ENCODE measurements at regions not wholly inside any gene's neighbourhood (a gene's known extent, or its start where the extent isn't known, plus 50 kb on each side); places are given as distances from the start of the nearest gene placed in this dataset.

- TF ChIP-seq CTCF (conservative IDR thresholded peaks at IDR 0.05; ENCODE audit: low read length) (no peak), EZH2phosphoT487 (IDR thresholded peaks at IDR 0.05; ENCODE audit: borderline replicate concordance, low read depth, low read length) (no peak)
- Histone ChIP-seq H3K27ac (ENCODE audit: low read depth, low read length, poor library complexity, severe bottlenecking) (no peak overlapping the region), H3K9me3 (ENCODE audit: low read length) (no peaks in the 10 kb centered on the region), H2AFZ (ENCODE audit: low read length) (no peak overlapping the region), H3K4me3 (ENCODE audit: low read depth, low read length, poor library complexity, severe bottlenecking) (no peak overlapping the region), H3K79me2 (ENCODE audit: insufficient read depth, low read depth, low read length) (no peaks in the 10 kb centered on the region), H3K9me2 (ENCODE audit: insufficient read depth, low read length) (no peaks in the 10 kb centered on the region), H3K4me2 (ENCODE audit: low read length) (no peak overlapping the region), H3K36me3 (ENCODE audit: insufficient read depth, low read length) (no peaks in the 10 kb centered on the region), H4K20me1 (ENCODE audit: insufficient read depth, low read length) (no peaks in the 10 kb centered on the region), H3K4me1 (ENCODE audit: insufficient read depth, low read length, poor library complexity, severe bottlenecking) (no peaks in the 10 kb centered on the region)
- intact Hi-C loops (cut with micrococcal nuclease; ENCODE audit: unreplicated experiment): no loop called here
- ChIA-PET POLR2A (no interaction called here), CTCF (ENCODE audit: unreplicated experiment) (no interaction called here)
- no peak for DNase-seq (ENCODE audit: low spot score)
- no TSS peak for BruUV-seq (replicated peaks)
Observed at GRCh38 chr2:41123341-41123740, 671.5 kb upstream of the SLC8A1 start.

- intact Hi-C loops (cut with micrococcal nuclease; ENCODE audit: unreplicated experiment): no loop called here
- POLR2A ChIA-PET: no interaction called here
- no TSS peak for BruUV-seq (replicated peaks)
Observed at GRCh38 chr2:41127351-41127750, 675.5 kb upstream of the SLC8A1 start.

GRCh38 chr2:41129988-41130387 is 678.1 kb upstream of the SLC8A1 start:
- Histone ChIP-seq H3K4me3 (ENCODE audit: low read depth, low read length, poor library complexity, severe bottlenecking) (no peak overlapping the region), H3K27ac (ENCODE audit: low read depth, low read length, poor library complexity, severe bottlenecking) (no peak overlapping the region), H3K4me2 (ENCODE audit: low read length) (no peak overlapping the region), H4K20me1 (ENCODE audit: insufficient read depth, low read length) (no peaks in the 10 kb centered on the region), H3K79me2 (ENCODE audit: insufficient read depth, low read depth, low read length) (no peaks in the 10 kb centered on the region), H3K36me3 (ENCODE audit: insufficient read depth, low read length) (no peaks in the 10 kb centered on the region), H2AFZ (ENCODE audit: low read length) (no peak overlapping the region), H3K9me3 (ENCODE audit: low read length) (no peaks in the 10 kb centered on the region), H3K9me2 (ENCODE audit: insufficient read depth, low read length) (no peaks in the 10 kb centered on the region), H3K4me1 (ENCODE audit: insufficient read depth, low read length, poor library complexity, severe bottlenecking) (no peaks in the 10 kb centered on the region)
- ChIA-PET POLR2A (interaction anchor here (0.7 kb wide), 1 partner anchor 360 kb away, joined by 3 read pairs; no protein-coding TSS in a partner anchor), CTCF (ENCODE audit: unreplicated experiment) (no interaction called here)
- intact Hi-C loops (cut with micrococcal nuclease; ENCODE audit: unreplicated experiment): no loop called here
- no peak for TF ChIP-seq CTCF (conservative IDR thresholded peaks at IDR 0.05; ENCODE audit: low read length)
- no peak for TF ChIP-seq EZH2phosphoT487 (IDR thresholded peaks at IDR 0.05; ENCODE audit: borderline replicate concordance, low read depth, low read length)
- no TSS peak for BruUV-seq (replicated peaks)
- no peak for DNase-seq (ENCODE audit: low spot score)

More at GRCh38 chr2:41127351-41127750, 675.5 kb upstream of the SLC8A1 start:
- Histone ChIP-seq H3K9me3 (ENCODE audit: low read length) (no peaks in the 10 kb centered on the region), H3K4me2 (ENCODE audit: low read length) (no peak overlapping the region), H3K9me2 (ENCODE audit: insufficient read depth, low read length) (no peaks in the 10 kb centered on the region), H3K79me2 (ENCODE audit: insufficient read depth, low read depth, low read length) (no peaks in the 10 kb centered on the region), H3K36me3 (ENCODE audit: insufficient read depth, low read length) (no peaks in the 10 kb centered on the region), H3K4me1 (ENCODE audit: insufficient read depth, low read length, poor library complexity, severe bottlenecking) (no peaks in the 10 kb centered on the region), H2AFZ (ENCODE audit: low read length) (no peak overlapping the region), H3K27ac (ENCODE audit: low read depth, low read length, poor library complexity, severe bottlenecking) (no peak overlapping the region), H3K4me3 (ENCODE audit: low read depth, low read length, poor library complexity, severe bottlenecking) (no peak overlapping the region), H4K20me1 (ENCODE audit: insufficient read depth, low read length) (no peaks in the 10 kb centered on the region)
- CTCF ChIA-PET (ENCODE audit: unreplicated experiment): no interaction called here
- no peak for TF ChIP-seq EZH2phosphoT487 (IDR thresholded peaks at IDR 0.05; ENCODE audit: borderline replicate concordance, low read depth, low read length)
- TF ChIP-seq CTCF (conservative IDR thresholded peaks at IDR 0.05; ENCODE audit: low read length): no peak
- DNase-seq (ENCODE audit: low spot score): no peak
